GM04503 (cell line): ENCODE measurements at regions not wholly inside any gene's neighbourhood (a gene's known extent, or its start where the extent isn't known, plus 50 kb on each side); places are given as distances from the start of the nearest gene placed in this dataset.

Source experiments
- DNase-seq: peaks from one replicate; pipeline ENCODE4 v3.0.0-alpha.2; 2012; ENCODE audit warnings: low read depth

GRCh38 chr2:176680916-176681516 is 411.8 kb downstream of the MTX2 start:
- DNase-seq, result no peak

- DNase-seq, result no peak
Observed at GRCh38 chr2:176681584-176682115, 412.4 kb downstream of the MTX2 start.

- DNase-seq, result peak; percentile 45
Observed at GRCh38 chr2:176682278-176682677, 413.0 kb downstream of the MTX2 start.

- DNase-seq, result no peak
Observed at GRCh38 chr2:176683618-176684111, 414.4 kb downstream of the MTX2 start.

GRCh38 chr2:176685908-176686307 is 416.7 kb downstream of the MTX2 start:
- DNase-seq, result no peak

GRCh38 chr2:176686328-176686727 is 417.1 kb downstream of the MTX2 start:
- DNase-seq, result no peak

GRCh38 chr2:176687342-176687741 is 418.1 kb downstream of the MTX2 start:
- DNase-seq, result no peak

- no peak for DNase-seq
Observed at GRCh38 chr2:176687944-176688343, 418.7 kb downstream of the MTX2 start.

- no peak for DNase-seq
Observed at GRCh38 chr2:176689711-176690110, 420.5 kb downstream of the MTX2 start.

- DNase-seq, result no peak
Observed at GRCh38 chr2:176691471-176691870, 422.2 kb downstream of the MTX2 start.

GRCh38 chr2:176692533-176692932 is 423.3 kb downstream of the MTX2 start:
- DNase-seq, result no peak

GRCh38 chr2:176699098-176699497 is 429.9 kb downstream of the MTX2 start:
- no peak for DNase-seq

GRCh38 chr2:176699644-176700043 is 430.4 kb downstream of the MTX2 start:
- DNase-seq, result no peak

GRCh38 chr2:176702131-176702530 is 432.9 kb downstream of the MTX2 start:
- DNase-seq, result no peak

- no peak for DNase-seq
Observed at GRCh38 chr2:176704282-176704858, 435.1 kb downstream of the MTX2 start.

GRCh38 chr2:176709149-176709951 is 440.1 kb downstream of the MTX2 start:
- DNase-seq, result no peak

GRCh38 chr2:176709991-176710390 is 440.7 kb downstream of the MTX2 start:
- DNase-seq, result no peak

GRCh38 chr2:176710657-176711186 is 441.5 kb downstream of the MTX2 start:
- DNase-seq, result no peak

GRCh38 chr2:176725873-176726645 is 456.8 kb downstream of the MTX2 start:
- DNase-seq, result no peak

- DNase-seq, result no peak
Observed at GRCh38 chr2:176727696-176728095, 458.5 kb downstream of the MTX2 start.

GRCh38 chr2:176729706-176730569 is 460.7 kb downstream of the MTX2 start:
- DNase-seq, result peak; percentile 51
